HK-2 (cell line): ENCODE measurements at regions not wholly inside any gene's neighbourhood (a gene's known extent, or its start where the extent isn't known, plus 50 kb on each side); places are given as distances from the start of the nearest gene placed in this dataset.
"Not testable (repeated sequence)": the region's sequence is repeated elsewhere in the genome, so short reads cannot be mapped to it uniquely, and the experiment has no call there.

Experiments used
- DNase-seq: peaks from one replicate; pipeline ENCODE4 v3.0.0-alpha.2; 2018; ENCODE audit not compliant: unreplicated experiment

DNA sequence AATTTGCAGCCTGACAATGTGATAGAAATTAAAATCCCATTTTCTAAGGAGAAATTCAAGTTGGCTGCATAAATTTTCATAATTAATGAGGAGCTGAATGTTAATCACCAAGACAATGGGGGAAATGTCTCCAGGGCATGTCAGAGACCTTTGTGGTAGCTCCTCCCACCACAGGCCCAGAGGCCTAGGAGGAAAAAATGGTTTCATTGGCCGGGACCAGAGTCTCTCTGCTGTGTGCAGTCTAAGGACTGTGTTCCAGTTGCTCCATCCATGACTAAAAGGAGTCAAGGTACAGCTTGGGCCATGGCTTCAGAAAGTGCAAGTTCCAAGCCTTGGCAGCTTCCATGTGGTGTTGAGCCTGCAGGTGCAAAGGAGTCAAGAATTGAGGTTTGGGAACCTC, 187.6 kb upstream of the FRG1 start:
- not testable (repeated sequence) for DNase-seq

DNA sequence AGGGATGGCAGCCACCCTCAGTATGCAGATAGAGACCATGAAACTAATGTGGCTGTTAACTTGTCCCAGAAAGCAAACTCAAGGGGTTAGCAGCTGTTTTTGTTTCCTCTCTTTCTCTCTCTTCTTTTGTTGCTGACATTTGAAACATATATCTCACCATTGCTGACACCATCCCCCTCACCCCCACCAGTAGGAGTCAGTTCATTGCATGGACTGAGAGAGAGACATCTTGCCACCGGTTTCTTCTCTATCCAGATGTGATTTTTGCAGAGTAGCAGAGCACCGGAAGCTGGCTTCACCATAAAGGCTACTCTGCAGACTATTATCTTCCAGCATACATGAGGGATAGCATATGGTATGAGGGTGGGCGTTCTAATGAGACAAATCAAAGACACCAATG, 177.1 kb upstream of the FRG1 start:
- DNase-seq, result no peak

DNA sequence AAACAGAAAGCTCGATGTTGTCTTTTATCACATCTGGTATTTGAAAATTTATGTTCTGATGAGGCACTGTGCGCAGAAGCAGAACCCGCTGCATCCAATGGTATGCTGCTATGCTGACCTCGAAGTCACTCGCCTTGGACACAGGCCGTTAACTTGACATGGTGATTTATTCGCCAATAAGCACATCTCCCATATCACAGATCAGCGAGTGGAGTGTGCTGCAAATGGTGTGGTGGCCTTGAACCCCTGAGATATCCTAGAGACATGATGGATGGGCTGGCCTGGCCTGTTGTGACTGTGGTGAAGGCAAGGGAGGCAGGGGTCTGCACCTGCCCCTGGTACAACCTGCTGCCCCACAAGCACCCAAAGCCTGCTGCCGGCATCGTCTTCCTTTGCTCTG, 175.4 kb upstream of the FRG1 start:
- no peak for DNase-seq

DNA sequence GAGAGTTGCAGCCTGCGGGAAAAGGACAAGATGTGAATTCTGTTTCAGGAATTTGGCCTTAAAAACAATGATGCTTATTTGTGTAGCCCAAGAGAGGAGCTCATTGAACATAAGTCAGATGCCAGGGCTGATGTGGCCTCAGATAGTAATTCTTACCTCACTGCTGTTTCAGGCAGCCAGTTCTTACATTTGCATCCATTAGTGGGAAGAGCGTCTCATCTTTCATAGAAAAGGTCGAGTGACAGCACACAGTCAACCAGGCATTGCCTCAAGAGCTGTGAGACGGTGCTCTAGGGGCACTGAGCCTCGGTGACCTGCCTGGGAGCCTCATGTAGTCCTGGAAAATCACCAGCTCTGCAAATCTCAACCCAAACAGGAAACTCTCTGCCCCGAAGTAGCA, 174.9 kb upstream of the FRG1 start:
- no peak for DNase-seq

DNA sequence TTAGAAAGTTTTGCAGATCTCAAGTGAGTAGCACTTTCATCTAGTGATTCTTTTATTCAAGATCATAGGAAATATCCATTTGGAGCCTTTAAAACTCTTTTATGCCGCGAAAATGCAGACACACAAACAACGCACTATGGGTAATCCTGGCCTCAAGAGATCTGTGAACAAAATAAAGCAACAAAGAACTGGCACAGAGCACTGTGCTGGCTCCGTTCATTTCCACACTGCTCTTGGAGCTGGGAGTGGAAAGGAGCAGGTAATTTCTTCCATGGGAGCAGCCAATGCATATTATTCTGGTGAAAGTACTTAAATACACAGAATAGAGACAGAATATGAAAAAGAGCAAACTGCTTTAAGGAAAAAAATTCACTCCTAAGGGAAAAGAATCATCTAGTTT, 172.7 kb upstream of the FRG1 start:
- DNase-seq, result no peak

DNA sequence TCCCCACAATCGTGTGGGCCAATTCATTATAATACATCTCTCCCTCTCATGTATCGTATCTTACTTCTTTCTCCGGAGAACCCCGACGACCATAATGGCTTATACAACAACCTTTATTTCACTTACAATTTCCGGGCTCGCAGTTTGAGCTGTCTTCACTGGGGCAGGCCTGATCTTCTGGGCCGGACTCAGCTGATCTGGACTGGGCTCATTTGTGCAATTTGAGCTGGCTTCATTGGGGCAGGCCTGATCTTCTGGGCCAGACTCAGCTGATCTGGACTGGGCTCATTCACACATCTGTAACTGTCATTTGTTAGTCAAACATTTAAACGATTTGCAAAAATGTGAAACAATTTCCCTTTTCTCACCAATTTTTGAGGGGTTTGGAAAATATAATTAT, 171.5 kb upstream of the FRG1 start:
- DNase-seq, result no peak

DNA sequence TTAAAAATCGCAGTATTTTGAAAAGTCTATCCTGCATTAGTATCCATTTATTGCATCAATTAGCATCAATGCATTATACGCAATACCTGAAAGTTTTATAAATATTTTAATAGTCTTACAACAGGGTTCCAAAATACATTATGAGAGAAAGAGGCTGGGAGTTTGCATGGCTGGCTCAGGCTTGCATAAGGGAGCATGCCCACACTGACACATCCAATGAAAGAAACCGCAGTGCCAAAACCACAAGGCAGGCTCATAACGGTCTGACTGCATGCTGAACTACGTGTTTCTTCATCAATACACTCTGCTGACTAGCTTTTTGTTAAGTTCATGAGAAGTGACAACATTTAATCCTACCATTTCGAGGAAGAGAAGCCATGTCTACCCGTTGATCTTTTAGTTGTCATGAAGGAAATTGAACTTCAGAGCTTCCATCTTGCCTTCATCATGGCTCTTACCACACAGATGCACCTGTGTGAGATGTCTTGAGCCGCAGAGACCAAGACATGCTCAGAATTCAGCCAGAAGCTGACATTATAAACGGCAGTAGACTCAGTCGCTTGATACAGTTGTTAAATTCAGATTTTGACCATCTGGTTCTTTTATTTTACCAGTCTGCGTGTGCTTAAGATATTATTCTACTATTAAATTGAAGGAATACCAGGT, 168.8 kb upstream of the FRG1 start:
- DNase-seq, result no peak

DNA sequence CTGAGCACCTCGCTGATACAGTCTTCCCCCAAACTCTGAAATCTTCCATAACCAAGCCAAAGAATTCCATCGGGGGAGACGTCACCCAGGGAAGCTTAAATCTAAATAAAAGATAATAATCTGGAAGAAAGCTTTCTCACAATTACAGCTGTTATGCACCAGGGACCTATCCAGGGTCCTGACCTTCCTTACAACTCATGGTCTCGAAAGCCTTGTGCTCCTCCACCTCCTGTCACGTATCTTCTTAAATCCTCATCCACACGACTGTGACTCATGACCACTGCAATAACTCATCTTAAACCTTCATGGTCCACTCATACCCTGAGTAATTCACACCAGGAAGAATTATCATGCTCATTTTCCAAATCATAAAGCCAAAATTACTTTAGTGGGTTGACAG, 166.8 kb upstream of the FRG1 start:
- no peak for DNase-seq

DNA sequence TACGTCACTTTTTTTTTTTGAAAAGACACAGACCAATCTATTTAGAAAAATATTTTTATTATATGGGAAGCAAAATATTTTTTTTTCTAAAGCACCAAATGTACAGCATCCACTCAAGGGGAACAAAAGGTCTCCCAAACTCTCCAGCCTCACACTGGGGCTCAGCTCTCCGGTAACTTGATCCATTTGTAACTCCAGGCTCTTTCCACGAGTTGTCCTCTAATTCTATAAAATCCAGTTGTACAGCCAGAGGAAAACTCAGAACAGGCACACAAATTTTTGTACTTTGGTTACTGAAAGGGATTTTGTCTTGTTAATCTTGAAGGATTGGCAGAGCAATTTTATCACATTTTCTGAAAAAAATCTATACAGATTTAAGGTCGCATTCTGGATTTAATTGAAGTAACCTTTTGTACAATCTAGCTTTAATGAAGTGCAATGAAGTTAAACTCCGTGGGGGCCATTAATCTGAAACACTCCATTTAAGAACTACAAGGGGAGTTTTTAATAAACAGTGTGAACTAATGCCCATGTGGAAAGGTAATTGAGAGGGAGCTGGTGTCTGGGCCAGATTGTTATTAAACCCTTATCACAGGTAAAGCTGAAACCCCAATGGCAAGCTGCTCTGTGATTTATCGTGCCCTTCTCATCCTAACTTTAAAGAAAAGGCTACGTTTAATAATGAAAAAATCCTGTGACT, 161.2 kb upstream of the FRG1 start:
- no peak for DNase-seq

DNA sequence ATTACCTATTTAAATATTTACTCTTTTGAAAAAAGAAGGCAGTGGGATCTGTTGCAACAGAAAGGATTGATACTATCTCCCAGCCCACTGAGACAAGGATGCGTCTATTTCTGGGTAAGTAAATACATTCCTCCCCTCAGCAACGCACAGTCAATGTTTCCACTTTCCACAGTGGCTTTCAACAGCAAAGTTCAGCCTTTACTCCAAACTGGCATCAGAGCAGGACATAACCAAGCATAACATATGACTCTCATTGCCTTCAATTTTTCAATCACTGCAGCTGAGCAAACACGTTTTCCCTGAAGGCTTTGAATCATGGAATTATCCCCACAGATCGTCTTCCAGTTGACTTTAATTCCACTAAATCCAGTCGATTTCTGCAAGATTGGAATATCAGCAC, 160.3 kb upstream of the FRG1 start:
- no peak for DNase-seq

DNA sequence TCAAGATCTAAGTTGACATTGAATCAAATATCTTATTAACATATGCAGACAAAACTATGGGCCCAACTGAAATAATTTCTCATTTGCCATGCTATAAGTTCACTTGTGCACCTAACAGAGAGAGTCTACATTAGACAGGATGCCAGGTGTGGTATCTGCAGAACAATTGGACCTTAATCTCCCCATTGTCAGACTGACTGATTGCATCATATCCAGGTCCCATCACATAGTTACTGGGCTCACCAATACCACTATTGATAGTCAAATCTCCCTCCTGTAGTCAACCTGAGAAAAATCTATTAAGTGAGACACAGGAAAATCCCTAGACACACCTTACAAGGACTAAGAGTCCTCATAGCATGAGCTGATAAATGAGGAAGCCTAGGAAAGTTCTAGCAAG, 156.0 kb upstream of the FRG1 start:
- DNase-seq, result no peak

DNA sequence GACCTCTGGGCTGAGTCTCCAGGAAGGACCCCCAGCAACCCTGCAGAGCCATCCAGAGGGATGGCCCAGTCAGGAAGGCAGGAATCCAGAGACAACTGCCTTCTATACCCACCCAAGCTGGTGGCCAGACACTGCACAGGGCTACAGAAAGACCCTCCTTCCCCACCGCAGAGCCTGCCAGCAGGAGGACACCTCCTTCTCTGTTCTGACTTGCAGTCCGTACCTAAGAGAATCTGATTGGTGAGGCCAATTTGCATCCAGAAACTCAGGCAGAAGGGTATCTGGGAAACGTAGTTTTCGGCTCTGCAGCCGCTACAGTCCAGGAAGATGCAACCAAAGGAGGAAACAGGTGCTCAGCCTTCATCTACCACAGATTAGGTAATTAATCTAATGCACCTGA, 155.4 kb upstream of the FRG1 start:
- no peak for DNase-seq

DNA sequence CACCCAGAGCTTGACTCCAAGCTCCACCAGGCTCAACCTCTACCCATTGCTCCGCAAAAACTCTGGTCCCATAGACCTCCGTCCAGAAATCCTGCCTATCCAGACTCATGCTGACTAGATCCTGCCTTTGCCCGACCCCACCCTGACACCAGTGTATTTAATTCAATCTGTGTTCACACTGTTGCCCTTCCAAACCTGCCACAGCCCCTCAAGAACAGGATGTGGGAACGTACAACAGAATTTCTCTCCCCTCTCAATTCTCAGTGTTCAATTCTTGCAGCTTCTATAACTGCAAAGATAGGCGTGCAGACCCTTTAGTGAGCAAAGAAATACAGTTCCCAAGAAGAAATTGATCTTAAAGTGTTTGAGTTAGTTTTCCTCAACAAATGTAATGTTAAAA, 154.2 kb upstream of the FRG1 start:
- no peak for DNase-seq

DNA sequence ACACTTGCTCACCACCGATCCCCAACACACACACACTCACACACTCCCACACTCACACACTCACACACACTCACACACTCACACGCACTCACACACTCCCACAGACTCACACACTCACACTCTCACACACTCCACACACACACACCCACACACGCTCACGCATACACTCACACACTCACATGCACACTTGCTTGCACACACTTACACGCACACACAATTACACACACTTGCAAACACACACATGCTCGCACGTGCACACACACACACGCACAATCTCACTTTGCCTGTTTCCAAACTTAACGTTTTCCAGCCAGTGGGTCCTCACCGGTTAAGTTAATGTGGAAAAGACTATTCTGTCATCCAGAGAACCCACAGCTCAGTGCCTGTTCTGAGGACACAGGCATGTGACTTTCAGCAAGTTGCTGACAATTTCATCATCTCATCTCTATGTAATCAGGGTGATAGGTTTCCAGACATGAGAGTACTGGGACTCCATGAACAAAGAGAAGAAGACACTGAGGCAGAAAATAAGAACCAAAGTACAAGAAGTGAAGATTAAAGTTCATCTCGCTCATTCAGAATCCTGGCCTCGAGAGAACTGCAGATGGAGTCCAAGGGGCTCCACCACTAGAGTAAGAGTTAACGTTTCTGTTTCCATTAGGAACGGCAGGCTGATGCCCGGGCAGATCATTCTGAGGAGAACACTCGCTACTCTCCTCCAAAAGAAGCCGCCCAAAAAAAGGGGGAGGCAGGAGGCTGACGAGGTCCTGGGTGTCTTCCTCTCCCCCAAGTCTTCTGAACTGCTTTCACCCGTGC, 153.2 kb upstream of the FRG1 start:
- DNase-seq, result no peak

DNA sequence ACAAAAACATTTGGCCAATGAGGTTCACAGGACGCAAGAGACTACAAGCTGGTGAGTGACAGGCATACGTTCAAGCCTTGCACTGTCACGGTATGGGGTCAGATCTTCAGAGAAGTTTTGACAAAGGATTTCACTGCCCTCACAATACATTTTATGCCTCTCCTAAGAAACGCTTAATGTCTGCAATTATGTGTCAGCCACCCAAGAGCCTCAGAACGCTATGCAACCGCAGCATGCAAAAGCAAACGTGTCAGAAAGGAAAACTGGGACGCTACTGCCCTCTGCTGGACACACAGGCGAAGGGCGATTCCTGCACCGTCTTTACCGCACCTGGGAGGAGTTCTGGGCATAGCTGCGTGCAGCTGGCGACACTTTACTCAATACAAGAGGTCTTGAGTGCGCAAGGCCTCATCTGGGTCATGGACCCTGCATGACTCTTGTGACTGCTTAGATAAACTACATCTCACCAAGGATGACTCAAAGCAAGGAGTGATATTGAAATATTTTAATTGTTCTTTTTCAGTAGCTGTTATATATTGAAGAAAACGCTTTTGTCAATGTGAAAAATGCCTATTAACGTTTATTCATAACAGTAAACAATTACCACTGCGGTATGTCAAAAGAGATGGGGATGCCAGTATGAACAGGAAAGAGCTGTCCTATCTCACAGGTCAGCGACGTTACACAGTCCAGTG, 147.6 kb upstream of the FRG1 start:
- peak; percentile 81 for DNase-seq

DNA sequence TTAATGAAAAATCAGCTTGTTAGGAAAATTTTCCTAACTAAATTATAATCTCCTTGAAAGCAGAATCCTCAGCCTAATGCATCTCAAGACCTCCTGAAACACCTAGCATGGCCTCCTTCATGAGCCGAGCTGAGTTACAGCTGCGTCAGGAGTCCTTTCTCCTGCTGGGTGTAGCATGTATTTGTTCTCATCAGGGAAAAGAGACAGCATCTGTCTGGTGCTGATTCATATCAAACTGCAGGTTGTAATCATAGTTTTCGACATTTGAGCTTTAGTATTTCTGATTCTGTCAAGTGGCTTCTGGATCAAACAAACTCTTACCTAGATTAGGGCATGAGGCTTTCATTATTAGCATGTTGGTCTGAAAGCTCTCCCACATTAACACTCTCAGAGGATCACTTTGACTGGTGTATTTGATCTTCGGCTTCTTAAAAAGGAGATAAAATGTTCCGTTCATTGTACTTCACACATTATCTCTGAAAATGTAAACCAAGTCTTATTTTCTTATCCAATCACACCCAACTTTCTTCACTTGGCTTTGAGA, 140.1 kb upstream of the FRG1 start:
- DNase-seq, result no peak

DNA sequence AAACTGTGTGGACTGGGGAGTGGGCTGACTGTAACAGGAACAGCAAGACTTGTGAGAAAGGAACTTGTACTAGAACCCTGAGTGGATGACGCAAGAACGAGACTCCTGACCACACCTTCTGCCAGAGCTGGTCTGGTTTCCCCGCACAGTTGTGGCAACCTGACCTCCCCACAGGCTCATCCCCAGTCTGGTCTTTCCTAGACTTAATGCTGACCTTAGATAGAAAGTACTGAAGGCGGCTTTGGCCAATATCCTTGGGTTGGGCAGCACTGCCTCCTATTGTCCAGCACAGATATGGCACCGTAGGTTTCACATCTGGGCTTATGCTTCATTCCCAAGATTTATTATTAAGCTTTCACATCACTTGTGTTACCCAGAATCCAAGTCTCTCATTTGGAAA, 137.8 kb upstream of the FRG1 start:
- DNase-seq, result no peak

DNA sequence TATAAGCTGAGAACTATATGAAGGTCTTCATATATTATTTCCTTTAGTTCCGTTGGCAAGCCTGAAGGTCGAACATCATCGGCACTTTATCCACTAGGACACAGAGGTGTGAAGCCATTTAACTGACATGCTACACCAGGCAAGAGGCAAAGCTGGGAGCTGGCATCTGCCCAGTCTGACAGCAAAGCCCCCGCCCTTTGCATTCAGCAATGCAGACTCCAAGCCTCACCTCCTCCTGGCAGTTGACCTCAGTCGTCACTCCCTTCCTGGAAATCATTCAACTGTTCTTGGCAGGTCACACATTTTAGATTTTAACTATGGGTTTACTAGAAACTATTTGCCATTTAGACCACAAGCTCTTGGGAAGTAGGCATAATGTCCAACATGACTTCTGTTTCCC, 135.8 kb upstream of the FRG1 start:
- DNase-seq, result no peak

DNA sequence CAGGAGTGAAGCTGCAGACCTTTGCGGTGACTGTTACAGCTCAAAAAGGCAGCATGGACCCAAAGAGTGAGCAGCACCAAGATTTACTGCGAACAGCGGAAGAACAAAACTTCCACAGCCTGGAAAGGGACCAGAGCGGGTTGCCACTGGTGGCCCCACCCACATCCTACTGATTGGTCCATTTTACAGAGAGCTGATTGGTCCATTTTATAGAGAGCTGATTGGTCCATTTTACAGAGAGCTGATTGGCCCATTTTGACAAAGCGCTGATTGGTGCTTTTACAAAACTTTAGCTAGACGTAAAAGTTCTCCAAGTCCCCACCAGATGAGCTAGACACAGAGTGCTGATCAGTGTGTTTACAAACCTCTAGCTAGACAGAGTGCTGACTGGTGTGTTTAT, 134.2 kb upstream of the FRG1 start:
- DNase-seq, result no peak

DNA sequence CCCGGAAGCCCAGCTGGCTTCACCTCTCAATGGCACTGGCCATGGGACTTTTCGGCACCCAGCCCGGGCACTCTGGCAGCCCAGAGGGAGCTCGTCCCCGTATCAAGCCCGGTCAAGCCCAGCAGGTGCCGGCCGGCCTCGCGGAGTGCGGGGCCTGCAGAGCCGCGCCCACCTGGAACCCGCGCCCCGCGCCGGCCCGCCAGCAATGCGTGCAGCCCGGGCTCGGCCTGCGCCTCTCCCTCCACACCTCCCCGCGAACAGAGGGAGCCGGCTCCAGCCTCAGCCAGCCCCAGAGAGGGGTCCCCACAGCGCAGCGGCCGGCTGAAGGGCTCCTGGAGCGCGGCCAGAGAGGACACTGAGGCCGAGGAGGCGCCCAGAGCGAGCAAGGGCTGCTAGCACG, 133.6 kb upstream of the FRG1 start:
- no peak for DNase-seq

DNA sequence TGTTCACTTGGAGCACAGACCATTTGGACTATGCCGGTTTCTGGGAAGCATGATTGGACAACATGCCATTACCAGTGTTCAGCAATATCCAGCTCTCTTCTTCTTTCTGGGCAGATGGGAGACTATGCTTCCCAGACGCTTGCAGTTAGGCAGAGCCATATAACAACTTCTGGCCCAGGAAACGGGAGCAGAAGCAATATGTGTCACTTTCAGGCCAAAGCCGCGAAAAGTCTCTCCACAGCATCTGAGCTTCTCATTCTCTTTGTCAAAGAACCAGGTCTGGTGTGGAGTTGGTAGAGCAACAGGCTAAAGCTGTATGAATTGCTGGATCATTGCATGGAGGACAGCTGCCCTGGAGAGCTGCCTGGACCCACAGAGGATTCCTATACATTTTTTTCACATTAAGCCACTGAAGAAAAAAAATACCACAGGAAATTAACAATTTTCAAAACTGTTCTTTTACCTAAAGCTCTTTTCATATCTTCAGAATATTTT, 131.4 kb upstream of the FRG1 start:
- no peak for DNase-seq

DNA sequence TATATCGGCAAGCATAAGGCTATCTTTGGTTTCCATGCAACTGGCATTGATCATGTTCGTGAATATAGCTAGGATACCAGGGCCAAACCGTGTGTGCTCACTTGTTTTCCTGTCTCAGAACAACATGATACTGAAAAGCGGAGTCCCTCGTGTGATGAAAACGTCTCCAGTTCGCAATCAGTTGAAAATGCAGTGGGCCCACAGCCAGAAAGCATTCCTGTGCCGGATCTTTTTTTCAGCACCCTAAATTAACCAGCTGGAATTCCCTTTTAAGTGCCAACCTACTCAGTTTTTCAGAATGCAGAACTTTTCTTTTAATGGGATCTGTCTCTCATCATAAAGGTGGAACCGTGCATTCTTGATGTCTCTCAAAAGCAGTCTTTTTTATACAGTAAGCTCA, 130.8 kb upstream of the FRG1 start:
- no peak for DNase-seq
